NCI-H748 treated with DMSO at 0.1 percent for 48 hours (cell line): ENCODE measurements at regions not wholly inside any gene's neighbourhood (a gene's known extent, or its start where the extent isn't known, plus 50 kb on each side); places are given as distances from the start of the nearest gene placed in this dataset.
"Not testable (repeated sequence)": the region's sequence is repeated elsewhere in the genome, so short reads cannot be mapped to it uniquely, and the experiment has no call there.

ENCODE experiments used
- DNase-seq: peaks from one replicate; lab custom pipeline; 2025; lab: John Stamatoyannopoulos, UW

DNA sequence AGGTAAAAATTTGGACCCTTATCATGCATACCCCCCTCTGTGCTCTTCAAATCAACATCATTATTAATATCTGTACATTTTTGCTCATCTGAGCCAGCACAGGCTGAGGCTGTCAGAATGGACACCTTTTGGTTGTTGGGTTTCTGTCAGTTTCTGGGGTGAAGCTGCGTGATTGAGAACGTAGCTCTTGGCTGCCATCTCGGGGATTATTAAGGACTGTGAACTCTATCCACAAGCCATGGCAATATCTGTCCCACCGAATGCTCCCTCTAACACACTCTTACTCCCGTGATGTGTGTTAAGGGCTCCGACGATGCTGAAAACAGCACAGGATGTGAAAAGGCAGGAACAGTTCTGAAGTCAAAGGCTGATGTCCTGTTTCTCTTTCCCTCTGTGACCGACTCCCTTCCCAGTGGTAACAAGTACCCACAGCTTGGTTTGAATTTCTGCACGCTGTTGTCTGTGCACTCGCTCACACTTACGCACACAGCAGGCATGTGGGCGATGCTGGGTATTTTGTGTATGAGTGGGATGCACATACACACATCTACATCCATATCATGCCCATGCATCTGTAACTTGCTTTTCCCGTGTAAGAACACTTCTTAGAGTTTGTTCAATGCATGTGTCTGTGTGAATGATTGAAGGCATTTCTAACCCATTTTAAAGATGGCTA lies 405.6 kb downstream of the TMEM121 start:
- DNase-seq, result no peak

DNA sequence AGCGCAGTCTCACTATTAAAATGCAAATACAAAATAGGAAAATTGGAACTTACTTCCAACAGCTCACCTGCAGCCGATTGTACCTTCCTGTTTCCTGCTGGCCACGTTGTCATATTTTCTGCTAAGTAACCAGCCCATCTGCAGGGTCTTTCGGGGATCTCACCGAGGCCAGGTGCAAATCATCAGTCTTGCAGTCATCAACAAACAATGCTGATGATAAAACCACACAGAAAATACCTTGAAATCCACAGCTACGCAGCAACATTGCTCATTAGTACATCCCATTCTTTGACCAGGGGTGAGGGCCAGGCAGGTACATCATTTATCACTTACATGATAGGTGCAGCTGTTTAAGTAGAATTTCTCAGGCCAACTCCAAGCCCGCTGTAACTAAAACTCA lies 406.9 kb downstream of the TMEM121 start:
- DNase-seq, result no peak

DNA sequence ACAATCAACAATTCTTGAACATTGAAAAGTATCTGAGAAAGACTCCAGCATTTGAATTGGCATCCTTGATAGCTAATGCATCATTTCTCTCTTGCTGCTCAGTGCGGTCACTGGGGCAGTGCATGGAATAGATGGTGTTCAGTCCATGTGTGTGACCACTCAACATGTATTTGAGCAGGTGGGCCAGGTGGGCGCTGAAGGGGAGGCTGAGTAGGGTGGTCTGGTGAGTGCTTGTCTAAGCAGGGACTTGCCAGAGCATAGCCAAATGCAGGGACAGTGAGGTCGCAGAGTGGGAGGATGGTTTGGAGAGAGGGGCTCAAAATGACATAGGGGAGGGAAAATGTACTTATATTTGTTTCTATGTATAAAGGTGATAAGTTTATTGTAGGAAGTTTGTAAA lies 409.0 kb downstream of the TMEM121 start:
- no peak for DNase-seq

DNA sequence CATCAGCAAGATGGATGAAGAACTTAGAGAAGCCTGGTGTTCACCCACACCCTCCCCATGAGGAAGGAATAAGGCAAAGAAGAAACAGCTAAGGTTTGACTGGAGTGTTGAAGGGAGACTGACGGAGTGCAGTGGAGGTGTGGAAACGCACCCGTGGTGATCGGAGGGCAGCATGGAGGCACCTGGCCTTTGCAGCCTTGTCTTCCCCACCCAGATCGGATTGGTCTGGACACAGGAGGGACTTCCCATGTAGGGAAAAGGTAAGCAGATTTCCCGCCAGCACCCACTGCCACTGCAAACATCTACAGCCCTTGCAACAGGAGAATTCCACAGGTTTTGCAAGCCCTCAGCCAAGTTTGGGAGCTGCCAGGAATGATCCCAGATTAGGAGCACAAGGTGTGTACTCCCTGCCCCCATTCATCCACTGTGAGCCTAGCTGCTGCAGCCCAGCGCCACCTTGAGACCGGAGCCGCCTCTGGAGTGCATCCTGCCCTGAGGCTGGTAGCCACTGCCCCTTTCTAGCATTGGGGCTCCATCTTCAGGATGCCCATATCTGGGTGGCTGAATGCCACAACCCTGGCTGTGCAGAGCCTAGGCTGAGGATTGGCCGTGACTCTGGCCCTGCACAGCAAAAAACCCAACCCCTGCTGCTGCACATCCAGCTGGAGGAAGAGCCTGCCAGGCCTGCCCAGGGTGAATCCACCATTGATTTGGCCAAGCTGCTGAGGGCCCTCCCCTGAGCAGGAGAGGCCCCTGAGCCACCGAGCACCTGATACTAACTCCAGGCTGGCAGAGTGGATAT lies 411.1 kb downstream of the TMEM121 start:
- DNase-seq, result no peak

DNA sequence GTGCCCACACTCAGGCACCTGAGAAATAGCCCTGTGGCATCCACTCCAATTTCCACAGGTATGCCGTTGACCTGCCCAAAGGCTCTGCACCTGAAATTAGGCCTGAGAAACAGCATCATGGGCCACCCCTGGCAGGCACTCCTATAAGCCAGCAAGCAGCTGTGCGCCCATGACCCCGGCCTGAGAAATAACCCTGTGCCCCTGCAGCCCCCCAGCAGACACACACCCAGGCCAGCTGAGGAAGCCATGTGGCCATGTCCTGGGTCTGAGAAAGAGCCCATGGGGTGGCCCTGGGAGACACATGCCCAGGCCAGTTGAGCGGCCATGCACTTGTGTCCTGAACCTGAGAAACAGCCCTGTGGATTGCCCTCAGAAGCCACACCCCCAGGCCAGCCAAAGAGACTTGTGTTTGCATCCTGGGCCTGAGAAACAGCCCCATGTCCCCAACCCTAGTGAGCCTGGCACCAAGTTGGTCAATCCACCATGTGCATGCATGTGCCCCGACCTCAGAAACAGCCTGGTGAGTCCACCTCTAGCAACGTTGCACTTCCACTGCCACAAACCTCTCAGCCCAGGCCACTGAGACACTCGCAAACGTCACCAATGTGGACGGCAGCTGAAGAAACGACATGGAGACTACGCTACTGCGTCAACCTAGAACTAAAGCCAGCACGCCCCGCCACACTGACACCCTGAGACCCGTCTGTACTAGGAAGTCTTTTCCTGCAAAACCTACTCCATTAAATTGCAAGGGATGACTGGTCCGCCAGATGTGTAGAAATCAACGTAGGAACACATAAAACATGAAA lies 411.9 kb downstream of the TMEM121 start:
- DNase-seq, result no peak

DNA sequence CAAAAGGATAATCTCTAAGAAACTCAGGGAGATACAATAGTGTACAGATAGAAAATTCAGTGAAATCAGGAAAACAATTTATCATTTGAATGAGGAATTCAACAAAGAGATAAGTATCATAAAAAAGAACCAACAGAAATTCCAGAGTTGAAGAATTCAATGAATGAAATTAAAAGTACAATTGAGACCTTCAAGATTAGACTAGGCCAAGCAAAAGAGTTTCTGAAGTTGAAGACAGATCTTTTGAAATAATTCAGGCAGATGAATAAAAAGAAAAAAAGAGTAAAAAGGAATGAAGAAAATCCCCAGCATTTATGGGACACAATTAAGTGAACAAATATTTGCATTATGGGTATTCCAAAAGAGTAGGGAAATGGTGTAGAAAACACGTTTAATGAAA lies 412.6 kb downstream of the TMEM121 start:
- no peak for DNase-seq

DNA sequence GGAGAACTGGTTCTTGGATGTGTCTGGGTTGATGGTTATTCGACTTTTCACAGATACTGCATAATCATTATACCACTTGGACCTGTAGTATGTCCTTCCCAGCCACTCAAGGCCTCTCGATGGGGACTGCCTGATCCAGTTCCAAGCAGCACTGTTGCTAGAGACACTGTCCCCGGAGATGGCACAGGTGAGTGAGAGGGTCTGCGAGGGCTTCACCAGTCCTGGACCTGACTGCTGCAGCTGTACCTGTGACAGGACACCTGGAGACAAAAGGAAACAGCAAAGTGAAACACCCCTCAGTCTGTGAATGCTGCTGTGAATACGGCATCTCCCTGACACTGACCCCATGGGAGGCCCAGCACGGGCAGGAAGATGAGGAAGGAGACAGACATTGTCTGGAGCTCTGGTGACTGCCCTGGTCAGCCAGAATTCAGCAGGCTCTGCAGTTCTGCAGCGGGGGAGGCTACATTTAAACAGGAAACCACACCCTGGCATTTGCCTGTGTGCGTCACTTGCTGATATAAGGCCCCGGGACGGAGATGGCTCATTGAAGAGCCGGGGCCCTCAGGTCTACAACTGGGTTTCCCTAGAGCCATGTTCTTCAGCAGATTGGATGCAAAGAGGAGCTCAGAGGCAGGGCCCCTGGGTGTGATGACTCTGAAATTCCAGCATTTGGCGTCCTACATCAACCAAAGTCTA lies 413.6 kb downstream of the TMEM121 start:
- no peak for DNase-seq

- DNase-seq, result no peak
Observed at GRCh38 chr14:105940534-105941225, 414.3 kb downstream of the TMEM121 start.

GRCh38 chr14:105941226-105942166 lies 415.1 kb downstream of the TMEM121 start:
- DNase-seq, result no peak

- not testable (repeated sequence) for DNase-seq
Observed at GRCh38 chr14:105942725-105943124, 416.3 kb downstream of the TMEM121 start.

- DNase-seq, result no peak
Observed at GRCh38 chr14:105943973-105944602, 417.7 kb downstream of the TMEM121 start.

DNA sequence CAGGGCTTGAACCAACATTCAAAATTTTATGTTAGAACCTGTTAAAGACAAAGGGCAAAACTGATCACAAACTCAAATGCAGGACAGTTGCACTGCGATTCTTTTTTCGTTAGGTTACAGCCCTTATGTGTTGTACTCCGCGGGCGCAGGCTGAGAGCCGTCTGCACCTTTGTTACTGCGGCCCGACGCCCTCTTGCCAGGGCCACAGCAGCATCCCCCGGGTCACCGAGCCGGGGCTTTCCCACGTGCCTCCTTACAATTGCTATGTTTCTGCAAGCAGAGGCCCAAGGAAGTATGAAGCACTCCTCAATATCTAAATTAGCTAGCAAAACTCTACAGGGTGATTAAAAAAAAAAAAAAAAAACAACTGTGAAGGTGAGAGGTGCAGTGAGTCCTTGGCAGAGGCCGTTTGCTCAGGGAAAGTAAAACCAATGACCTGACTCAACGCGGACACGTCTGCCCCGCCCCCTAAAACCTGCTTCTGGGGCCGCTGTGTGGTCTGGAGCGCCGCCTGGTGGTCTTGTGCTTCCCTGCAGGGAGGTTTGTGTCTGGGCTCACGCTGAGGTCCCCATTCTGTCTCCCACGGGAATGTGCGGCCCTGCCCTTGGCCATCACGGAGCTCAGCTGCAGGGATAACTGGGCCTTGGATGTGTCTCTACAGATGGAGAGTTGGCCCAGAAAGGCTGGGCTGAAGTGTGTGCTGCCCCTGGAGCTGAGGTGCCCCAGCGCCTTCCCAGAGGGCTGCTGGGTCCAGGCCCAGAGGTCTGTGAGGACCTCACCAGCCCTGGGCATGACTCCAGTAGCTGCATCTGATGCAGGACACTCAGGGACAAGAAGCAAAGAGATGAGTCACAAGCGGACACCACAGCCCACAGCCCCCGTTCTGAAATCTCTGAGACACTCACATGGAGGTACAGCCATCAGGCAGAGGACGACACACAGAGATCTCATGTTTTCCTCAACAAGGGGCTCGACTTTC lies 418.5 kb downstream of the TMEM121 start:
- DNase-seq, result peak; percentile 73

DNA sequence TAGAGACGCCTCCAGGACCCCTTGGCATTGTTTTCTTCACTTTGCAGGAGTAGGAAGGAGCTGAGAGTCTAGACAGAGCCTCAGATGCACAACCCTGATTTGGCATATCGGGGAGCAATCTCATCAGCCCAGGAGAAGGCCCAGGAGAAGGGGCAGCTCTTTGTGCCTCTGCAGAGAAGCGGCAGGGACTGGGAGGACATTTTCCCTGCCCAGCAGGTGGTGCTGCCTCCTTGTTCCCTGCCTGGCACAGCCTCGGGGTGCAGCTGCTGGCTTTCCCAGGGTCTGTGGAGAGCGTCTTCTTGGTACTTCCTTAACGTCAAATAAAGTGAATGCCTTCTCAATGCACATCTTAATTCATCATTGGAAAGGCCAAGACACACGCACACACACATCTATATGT lies 419.5 kb downstream of the TMEM121 start:
- DNase-seq, result no peak

- no peak for DNase-seq
Observed at GRCh38 chr14:105947599-105947998, 421.2 kb downstream of the TMEM121 start.

- DNase-seq, result not testable (repeated sequence)
Observed at GRCh38 chr14:105948955-105949354, 422.6 kb downstream of the TMEM121 start.

DNA sequence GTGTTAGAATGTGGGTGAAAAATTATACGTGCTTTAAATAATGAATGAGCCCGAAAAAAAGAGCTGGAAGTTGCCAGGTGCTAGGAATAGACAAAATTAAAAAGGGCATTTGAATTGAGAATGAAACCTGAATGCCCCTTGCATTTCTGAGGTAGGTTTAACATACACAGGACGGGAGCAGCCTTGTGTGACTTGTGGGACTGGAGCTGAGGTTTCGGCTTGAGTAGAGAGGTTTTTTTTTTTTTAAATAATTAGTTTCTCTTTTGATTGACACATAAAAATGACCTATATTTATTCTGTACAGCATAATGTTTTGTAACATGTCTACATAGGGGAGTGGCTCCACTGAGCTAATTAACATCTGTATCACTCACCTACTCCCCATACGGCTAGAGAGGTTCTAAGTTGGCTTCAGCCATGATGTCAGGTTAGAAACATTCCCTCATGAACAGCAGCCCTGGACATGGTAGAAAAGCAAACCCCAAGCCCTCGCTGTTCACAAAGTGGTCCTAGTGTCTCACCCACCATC lies 424.0 kb downstream of the TMEM121 start:
- not testable (repeated sequence) for DNase-seq

DNA sequence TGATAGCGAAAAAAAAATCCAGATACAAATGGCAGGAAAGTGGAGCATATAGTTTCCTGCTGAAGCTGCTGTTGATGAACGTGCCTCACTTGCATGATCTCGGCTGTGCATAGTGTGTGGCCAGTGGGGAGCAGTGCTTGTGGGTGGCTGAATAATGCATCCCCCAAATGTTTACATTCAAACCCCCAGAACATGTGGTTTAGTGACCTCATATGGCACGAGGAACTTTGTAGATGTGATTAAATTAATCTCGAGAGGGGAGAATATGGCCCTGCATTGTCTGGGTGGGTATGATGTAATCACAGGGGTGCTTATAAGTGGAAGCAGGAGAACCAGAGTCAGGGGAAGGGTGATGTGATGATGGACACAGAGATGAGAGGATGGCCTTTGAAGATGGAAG lies 425.0 kb downstream of the TMEM121 start:
- no peak for DNase-seq

DNA sequence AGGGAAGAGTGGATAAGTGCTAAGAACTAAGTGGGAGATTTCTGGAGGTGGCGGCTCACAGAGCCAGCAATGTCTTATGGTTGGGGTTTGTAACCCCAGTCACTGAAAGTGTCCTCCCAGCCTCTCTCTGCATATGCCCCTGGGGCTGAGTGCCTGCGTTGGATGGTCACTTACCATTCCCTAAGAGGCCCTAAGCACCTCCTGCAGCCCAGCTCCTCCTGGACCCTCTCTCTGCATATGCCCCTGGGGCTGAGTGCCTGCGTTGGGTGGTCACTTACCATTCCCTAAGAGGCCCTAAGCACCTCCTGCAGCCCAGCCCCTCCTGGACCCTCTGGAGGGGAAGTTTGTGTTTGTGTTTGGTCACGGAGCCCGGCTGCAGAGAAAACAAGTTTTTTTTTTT lies 425.8 kb downstream of the TMEM121 start:
- DNase-seq, result no peak
